H9 (cell line): ENCODE measurements at regions not wholly inside any gene's neighbourhood (a gene's known extent, or its start where the extent isn't known, plus 50 kb on each side); places are given as distances from the start of the nearest gene placed in this dataset.

Source experiments
- DNase-seq: peaks from one replicate; pipeline ENCODE4 v3.0.0-alpha.2; 2017
- H2AFZ ChIP-seq: one replicate; pipeline ENCODE4 v1.6.1; 2013; ENCODE audit warnings: mild to moderate bottlenecking, low read length, control low read depth, moderate library complexity
- H2AK5ac ChIP-seq: 2 replicates; pipeline ENCODE4 v1.6.1; 2013; ENCODE audit warnings: low read length, control low read depth, mixed read lengths; ENCODE audit not compliant: insufficient read length
- H2BK120ac ChIP-seq: one replicate; pipeline ENCODE4 v1.6.1; 2013; ENCODE audit warnings: low read depth, mild to moderate bottlenecking, low read length, control low read depth, inconsistent platforms; ENCODE audit not compliant: poor library complexity, severe bottlenecking
- H2BK12ac ChIP-seq: 2 replicates; pipeline ENCODE4 v1.6.1; 2013; ENCODE audit warnings: low read length, control low read depth, mixed read lengths, low read depth; ENCODE audit not compliant: insufficient read length
- H2BK15ac ChIP-seq: 2 replicates; pipeline ENCODE4 v1.6.1; 2013; ENCODE audit warnings: low read depth, low read length, control low read depth
- H2BK20ac ChIP-seq: one replicate; pipeline ENCODE4 v1.6.1; 2013; ENCODE audit warnings: low read depth, mild to moderate bottlenecking, low read length, control low read depth, inconsistent platforms; ENCODE audit not compliant: poor library complexity, severe bottlenecking
- H2BK5ac ChIP-seq: 2 replicates; pipeline ENCODE4 v1.6.1; 2013; ENCODE audit warnings: low read length, control low read depth, mixed read lengths; ENCODE audit not compliant: insufficient read length
- H3K14ac ChIP-seq: 2 replicates; pipeline ENCODE4 v1.6.1; 2013; ENCODE audit warnings: low read length, control low read depth; ENCODE audit not compliant: insufficient read depth
- H3K18ac ChIP-seq: 2 replicates; pipeline ENCODE4 v1.6.1; 2013; ENCODE audit warnings: low read depth, mild to moderate bottlenecking, mixed read lengths, low read length, control low read depth; ENCODE audit not compliant: insufficient read length
- H3K23ac ChIP-seq: 2 replicates; pipeline ENCODE4 v1.6.1; 2013; ENCODE audit warnings: low read length, control low read depth, mixed read lengths, low read depth; ENCODE audit not compliant: insufficient read length
- H3K23me2 ChIP-seq: 2 replicates; pipeline ENCODE4 v1.6.1; 2013; ENCODE audit warnings: low read depth, mild to moderate bottlenecking, mixed read lengths, low read length, control low read depth; ENCODE audit not compliant: insufficient read length, poor library complexity, severe bottlenecking
- H3K27ac ChIP-seq: 2 replicates; pipeline ENCODE4 v1.5.1; 2013; ENCODE audit warnings: low read length, control low read depth, mixed read lengths, low read depth; ENCODE audit not compliant: insufficient read length
- H3K27me3 ChIP-seq: 2 replicates; pipeline ENCODE4 v1.6.1; 2013; ENCODE audit warnings: low read length, control low read depth, inconsistent platforms; ENCODE audit not compliant: insufficient read depth
- H3K4ac ChIP-seq: 2 replicates; pipeline ENCODE4 v1.6.1; 2013; ENCODE audit warnings: low read depth, mild to moderate bottlenecking, control low read depth, inconsistent platforms, low read length, moderate library complexity
- H3K4me1 ChIP-seq: 2 replicates; pipeline ENCODE4 v1.6.1; 2013; ENCODE audit warnings: low read length, control low read depth, inconsistent platforms; ENCODE audit not compliant: insufficient read depth
- H3K4me2 ChIP-seq: 2 replicates; pipeline ENCODE4 v1.6.1; 2013; ENCODE audit warnings: low read length, control low read depth, mixed read lengths; ENCODE audit not compliant: insufficient read length, insufficient read depth
- H3K56ac ChIP-seq: 2 replicates; pipeline ENCODE4 v1.6.1; 2013; ENCODE audit warnings: low read depth, mild to moderate bottlenecking, mixed read lengths, low read length, control low read depth; ENCODE audit not compliant: insufficient read length
- H3K79me1 ChIP-seq: 2 replicates; pipeline ENCODE4 v1.6.1; 2013; ENCODE audit warnings: low read depth, mild to moderate bottlenecking, moderate library complexity, low read length, control low read depth, inconsistent platforms; ENCODE audit not compliant: insufficient read depth, poor library complexity, severe bottlenecking
- H3K79me2 ChIP-seq: 2 replicates; pipeline ENCODE4 v1.6.1; 2013; ENCODE audit warnings: low read length, control low read depth, inconsistent platforms; ENCODE audit not compliant: insufficient read depth
- H3K9ac ChIP-seq: 2 replicates; pipeline ENCODE4 v1.6.1; 2013; ENCODE audit warnings: low read length, control low read depth, mixed read lengths; ENCODE audit not compliant: insufficient read length; ENCODE audit errors: extremely low read depth
- H3K9me3 ChIP-seq: one replicate; pipeline ENCODE4 v1.6.1; 2013; ENCODE audit warnings: low read depth, low read length, inconsistent platforms; ENCODE audit not compliant: control insufficient read depth
- H3T11ph ChIP-seq: one replicate; pipeline ENCODE4 v1.6.1; 2013; ENCODE audit warnings: mild to moderate bottlenecking, low read length, control low read depth, inconsistent platforms
- H4K20me1 ChIP-seq: one replicate; pipeline ENCODE4 v1.6.1; 2013; ENCODE audit not compliant: control insufficient read depth, insufficient read length, insufficient read depth
- H4K5ac ChIP-seq: 2 replicates; pipeline ENCODE4 v1.6.1; 2013; ENCODE audit warnings: low read depth, mild to moderate bottlenecking, mixed read lengths, low read length, control low read depth; ENCODE audit not compliant: insufficient read length
- H4K8ac ChIP-seq: replicated peaks from 2 replicates; pipeline ENCODE4 v1.6.1; 2013; ENCODE audit warnings: low read length, control low read depth, mixed read lengths, low read depth; ENCODE audit not compliant: insufficient read length
- H4K91ac ChIP-seq: 2 replicates; pipeline ENCODE4 v1.6.1; 2013; ENCODE audit warnings: low read depth, mild to moderate bottlenecking, moderate library complexity, mixed read lengths, low read length, control low read depth; ENCODE audit not compliant: insufficient read length
- H3K27ac Mint-ChIP-seq, 3 experiments: 2 replicates in 2 of 3; 3 replicates in 1 of 3; pipeline ENCODE4 v1.8.0; 2020 to 2021; ENCODE audit warnings: mixed read lengths in 3 of 3, mild to moderate bottlenecking in 1 of 3, moderate library complexity in 1 of 3
- H3K27me3 Mint-ChIP-seq: 2 replicates; pipeline ENCODE4 v1.8.0; 2021; ENCODE audit warnings: low read depth, mild to moderate bottlenecking, moderate library complexity, mixed read lengths
- H3K36me3 Mint-ChIP-seq, 3 experiments: 2 replicates in 2 of 3; 3 replicates in 1 of 3; pipeline ENCODE4 v1.8.0; 2020 to 2021; ENCODE audit warnings: low read depth in 3 of 3, mixed read lengths in 3 of 3; ENCODE audit not compliant: insufficient read depth in 1 of 3
- H3K4me1 Mint-ChIP-seq, 2 experiments: 2 replicates each; pipeline ENCODE4 v1.8.0; 2020; ENCODE audit warnings: mixed read lengths in 2 of 2
- H3K4me3 Mint-ChIP-seq, 2 experiments: 2 replicates in 1 of 2; 3 replicates in 1 of 2; pipeline ENCODE4 v1.8.0; 2020 to 2021; ENCODE audit warnings: mild to moderate bottlenecking in 2 of 2, mixed read lengths in 2 of 2, moderate library complexity in 1 of 2
- H3K9me3 Mint-ChIP-seq, 2 experiments: 2 replicates in 1 of 2; 3 replicates in 1 of 2; pipeline ENCODE4 v1.8.0; 2020; ENCODE audit warnings: mild to moderate bottlenecking in 2 of 2, mixed read lengths in 2 of 2, moderate library complexity in 1 of 2
- CTCF ChIP-seq: fragments of 200-600 bp; sonication (generic); conservative IDR thresholded peaks from 3 replicates; pipeline ENCODE4 v1.8.0; 2021; ENCODE audit warnings: antibody characterized with exemption, mild to moderate bottlenecking
- WGBS: extraction: QIAGEN DNeasy Blood & Tissue Kit; methylation state at CpG from one replicate; pipeline ENCODE4 v1.1.7; 2013; ENCODE audit warnings: missing lambda C conversion rate, low lambda C conversion rate, mixed read lengths; ENCODE audit not compliant: insufficient read length; ENCODE audit errors: extremely low coverage; 5-methylcytosine and 5-hydroxymethylcytosine counted together

- H4K20me1 ChIP-seq = no peaks in the 10 kb centered on the region
- H2AK5ac ChIP-seq = no peak overlapping the region
- H3K27ac ChIP-seq = no peak overlapping the region
- no peak overlapping the region for H2BK20ac ChIP-seq
- H3K36me3 Mint-ChIP-seq = no peaks in the 10 kb centered on the region
- H3K4ac ChIP-seq = no peak overlapping the region
- no peak overlapping the region for H3K14ac ChIP-seq
- H3K23ac ChIP-seq = no peak overlapping the region
- no peak overlapping the region for H4K8ac ChIP-seq
- H3K79me1 ChIP-seq = no peaks in the 10 kb centered on the region
- WGBS = no CpG with 5 or more reads among the region's 5 CpGs
- H2BK12ac ChIP-seq = no peak overlapping the region
- no peaks in the 10 kb centered on the region for H3K79me2 ChIP-seq
- no peak for DNase-seq
- H3K4me2 ChIP-seq = no peak overlapping the region
- H3K18ac ChIP-seq = no peak overlapping the region
- H2BK5ac ChIP-seq = no peak overlapping the region
- no peaks in the 10 kb centered on the region for H3K23me2 ChIP-seq
- H3K56ac ChIP-seq = no peak overlapping the region
- no peaks in the 10 kb centered on the region for H3K4me1 ChIP-seq
- H3K4me1 Mint-ChIP-seq = peaks cover 0 to 20% of the 10 kb centered on the region in 2 experiments; a peak in 2 of 4 replicates
- no peak overlapping the region for H2BK120ac ChIP-seq
- H4K5ac ChIP-seq = no peak overlapping the region
- no peak overlapping the region for H3T11ph ChIP-seq
- H3K9me3 Mint-ChIP-seq = no peaks in the 10 kb centered on the region; a peak in 1 of 5 replicates
- H3K27me3 ChIP-seq = no peaks in the 10 kb centered on the region
- H2BK15ac ChIP-seq = no peak overlapping the region
- peak; percentile 22; the same call in 1 of the 3 replicates for TF ChIP-seq CTCF
- no peak overlapping the region for H3K9ac ChIP-seq
- no peak overlapping the region for H2AFZ ChIP-seq
- no peak overlapping the region for H3K4me3 Mint-ChIP-seq
- no peak overlapping the region for H3K27ac Mint-ChIP-seq
- peaks cover 28% of the 10 kb centered on the region for H3K27me3 Mint-ChIP-seq
- H4K91ac ChIP-seq = no peak overlapping the region
- no peaks in the 10 kb centered on the region for H3K9me3 ChIP-seq
Observed at GRCh38 chr16:86224126-86224525, 286.2 kb upstream of the FOXF1 start.
